ENCODE measurements at regions not wholly inside any gene's neighbourhood (a gene's known extent, or its start where the extent isn't known, plus 50 kb on each side); places are given as distances from the start of the nearest gene placed in this dataset.

GRCh38 chr2:84088656-84089055 is 370.4 kb downstream of the SUCLG1 start:
- DNase-seq (ENCODE audit: low read depth): no peak
- no peak for TF ChIP-seq CTCF (conservative IDR thresholded peaks at IDR 0.05; ENCODE audit: low read depth, low read length)
- H3K4me3 ChIP-seq (ENCODE audit: low read length): no peak overlapping the region

- TF ChIP-seq CTCF (conservative IDR thresholded peaks at IDR 0.05; ENCODE audit: low read depth, low read length): no peak
- no peak overlapping the region for H3K4me3 ChIP-seq (ENCODE audit: low read length)
- no peak for DNase-seq (ENCODE audit: low read depth)
Observed at GRCh38 chr2:84085562-84085961, 373.5 kb downstream of the SUCLG1 start.

- H3K4me3 ChIP-seq (ENCODE audit: low read length): no peak overlapping the region
- TF ChIP-seq CTCF (conservative IDR thresholded peaks at IDR 0.05; ENCODE audit: low read depth, low read length): no peak
Observed at GRCh38 chr2:84084856-84085255, 374.2 kb downstream of the SUCLG1 start.

GRCh38 chr2:84083984-84084383 is 375.1 kb downstream of the SUCLG1 start:
- DNase-seq (ENCODE audit: low read depth): no peak
- TF ChIP-seq CTCF (conservative IDR thresholded peaks at IDR 0.05; ENCODE audit: low read depth, low read length): no peak
- no peak overlapping the region for H3K4me3 ChIP-seq (ENCODE audit: low read length)

More at GRCh38 chr2:84084856-84085255, 374.2 kb downstream of the SUCLG1 start:
- no peak for DNase-seq (ENCODE audit: low read depth)

GRCh38 chr2:84078471-84078870 is 380.6 kb downstream of the SUCLG1 start:
- TF ChIP-seq CTCF (conservative IDR thresholded peaks at IDR 0.05; ENCODE audit: low read depth, low read length): no peak
- H3K4me3 ChIP-seq (ENCODE audit: low read length): no peak overlapping the region
- DNase-seq (ENCODE audit: low read depth): no peak

- no peak overlapping the region for H3K4me3 ChIP-seq (ENCODE audit: low read length)
- no peak for DNase-seq (ENCODE audit: low read depth)
- TF ChIP-seq CTCF (conservative IDR thresholded peaks at IDR 0.05; ENCODE audit: low read depth, low read length): peak; percentile 59
Observed at GRCh38 chr2:84077496-84077895, 381.6 kb downstream of the SUCLG1 start.

DNA sequence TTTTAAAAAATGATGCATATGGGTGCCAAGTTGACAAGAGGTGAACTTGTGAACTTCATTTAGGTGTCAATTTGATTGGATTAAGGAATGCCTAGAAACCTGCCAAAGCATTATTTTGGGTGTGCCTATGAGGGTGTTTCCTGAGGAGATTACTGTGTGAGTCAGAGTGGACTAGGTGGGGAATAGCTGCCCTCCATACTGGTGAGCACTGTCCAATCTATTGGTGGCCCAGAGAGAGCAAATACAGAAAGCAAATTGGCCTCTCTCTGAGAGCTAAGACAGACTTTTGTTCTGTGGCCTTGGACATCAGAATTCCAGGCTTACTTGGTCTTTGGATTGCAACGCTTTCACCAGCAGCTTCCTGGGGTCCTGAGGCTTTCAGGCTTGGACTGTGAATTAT is 388.0 kb downstream of the SUCLG1 start:
- no peak overlapping the region for H3K4me3 ChIP-seq (ENCODE audit: low read length)
- no peak for TF ChIP-seq CTCF (conservative IDR thresholded peaks at IDR 0.05; ENCODE audit: low read depth, low read length)

More for the DNA sequence above, 388.0 kb downstream of the SUCLG1 start:
- peak; percentile 5 for DNase-seq (ENCODE audit: low read depth)
